NCI-H1105 treated with DMSO at 0.1 percent for 48 hours (cell line): ENCODE measurements at regions not wholly inside any gene's neighbourhood (a gene's known extent, or its start where the extent isn't known, plus 50 kb on each side); places are given as distances from the start of the nearest gene placed in this dataset.

Experiments
- DNase-seq: peaks from one replicate; lab custom pipeline; 2025; lab: John Stamatoyannopoulos, UW

DNA sequence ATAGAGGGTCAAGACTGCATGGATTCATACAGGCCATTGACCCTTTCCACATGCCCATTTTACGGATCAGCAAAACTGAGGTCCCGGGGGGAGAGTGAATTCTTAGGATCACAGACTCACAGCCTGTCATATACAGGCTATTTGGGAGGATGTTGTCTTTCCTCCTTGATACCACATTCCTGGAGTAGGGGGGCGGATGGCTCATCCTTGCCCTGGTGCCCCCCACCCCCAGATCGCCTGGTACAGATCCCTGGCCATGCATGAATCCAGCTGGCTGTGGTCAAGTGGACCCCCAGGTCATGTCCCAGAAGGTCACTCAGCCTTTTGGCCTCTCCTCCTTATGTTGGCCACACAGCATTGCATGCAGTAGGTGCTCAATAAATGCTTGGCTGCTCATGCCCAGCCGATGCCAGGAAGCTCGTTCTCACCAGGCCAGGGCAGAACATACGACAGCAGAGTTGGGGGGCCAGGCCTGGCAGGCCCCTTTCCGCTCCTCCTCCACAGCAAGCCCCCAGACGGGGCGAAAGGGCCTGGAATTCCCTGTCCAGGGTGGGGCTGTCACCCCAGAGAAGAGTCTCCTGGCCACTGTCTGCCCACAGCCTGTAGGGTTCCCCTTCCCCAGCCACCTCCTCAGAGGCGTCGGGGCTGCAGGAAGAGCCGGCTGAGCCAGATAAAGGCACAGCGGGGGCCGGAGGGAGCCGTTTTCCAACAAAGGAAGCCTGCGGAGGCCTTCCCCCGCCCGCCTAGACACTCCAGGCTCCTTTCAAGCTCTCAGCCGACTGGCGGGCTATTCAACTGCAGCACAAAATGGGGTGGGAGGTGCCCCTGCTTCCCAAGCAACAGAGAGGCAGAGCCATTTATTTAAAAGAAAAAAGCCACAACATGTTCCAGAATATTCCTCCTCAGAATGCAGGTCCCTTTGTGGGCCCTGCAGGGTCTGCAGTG is 215.7 kb upstream of the CIBAR2 start:
- DNase-seq: peak; percentile 67

DNA sequence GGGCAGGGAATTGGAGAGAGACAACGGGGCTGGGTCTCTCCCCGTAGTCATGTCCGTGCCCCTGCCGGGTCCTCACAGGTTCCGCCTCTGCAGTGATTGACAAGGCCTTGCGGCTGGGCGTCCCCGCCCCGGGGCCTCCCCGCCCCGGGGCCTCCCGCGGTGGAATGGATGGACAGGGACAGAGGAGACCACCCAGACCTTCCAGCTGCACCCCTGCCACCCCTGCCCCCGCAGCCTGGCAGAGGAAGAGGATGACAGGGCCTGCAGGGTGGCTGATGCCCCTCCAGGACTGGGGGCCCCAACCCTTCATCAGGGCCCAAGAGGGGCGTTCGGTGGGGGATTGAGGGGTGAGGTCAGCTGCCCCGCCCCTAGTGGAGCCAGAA is 216.4 kb upstream of the CIBAR2 start:
- peak; percentile 64 for DNase-seq

DNA sequence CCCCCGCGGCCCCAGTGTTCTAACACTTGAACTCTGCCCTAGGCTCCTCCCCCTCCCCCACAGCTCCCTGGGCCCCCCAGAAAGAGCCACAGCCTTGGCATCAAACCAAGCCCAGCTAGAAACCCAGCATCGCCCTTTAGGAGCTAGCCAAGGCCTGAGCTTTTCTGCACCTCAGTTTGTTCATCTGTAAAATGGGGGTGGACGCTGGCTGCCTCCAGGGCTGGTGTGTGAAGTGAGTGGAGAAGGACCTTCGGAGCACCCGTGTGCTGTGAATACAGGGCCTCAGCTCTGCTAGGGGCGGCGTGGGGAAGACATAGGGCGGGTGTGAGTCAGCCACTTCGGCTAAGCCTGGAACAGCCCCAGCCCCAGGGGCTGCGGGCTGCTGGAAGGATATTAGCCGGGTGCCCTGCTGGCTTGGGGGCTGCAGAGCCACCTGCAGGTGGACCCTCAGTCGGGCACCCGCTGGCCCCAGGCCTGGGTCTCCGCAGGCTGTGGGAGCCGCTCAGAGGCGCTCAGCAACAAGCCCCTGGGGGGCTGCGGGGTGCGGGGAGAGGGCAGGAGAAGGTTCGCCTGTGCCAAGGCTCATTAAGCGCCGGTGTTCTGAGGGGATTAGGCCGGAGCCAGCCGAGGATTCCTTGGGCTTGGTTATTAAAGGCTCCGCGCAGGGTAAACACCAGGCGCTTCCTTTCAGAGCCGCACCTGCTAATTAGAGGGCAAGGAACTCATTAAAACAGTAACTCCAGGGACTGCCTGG is 217.0 kb upstream of the CIBAR2 start:
- DNase-seq: peak; percentile 87

DNA sequence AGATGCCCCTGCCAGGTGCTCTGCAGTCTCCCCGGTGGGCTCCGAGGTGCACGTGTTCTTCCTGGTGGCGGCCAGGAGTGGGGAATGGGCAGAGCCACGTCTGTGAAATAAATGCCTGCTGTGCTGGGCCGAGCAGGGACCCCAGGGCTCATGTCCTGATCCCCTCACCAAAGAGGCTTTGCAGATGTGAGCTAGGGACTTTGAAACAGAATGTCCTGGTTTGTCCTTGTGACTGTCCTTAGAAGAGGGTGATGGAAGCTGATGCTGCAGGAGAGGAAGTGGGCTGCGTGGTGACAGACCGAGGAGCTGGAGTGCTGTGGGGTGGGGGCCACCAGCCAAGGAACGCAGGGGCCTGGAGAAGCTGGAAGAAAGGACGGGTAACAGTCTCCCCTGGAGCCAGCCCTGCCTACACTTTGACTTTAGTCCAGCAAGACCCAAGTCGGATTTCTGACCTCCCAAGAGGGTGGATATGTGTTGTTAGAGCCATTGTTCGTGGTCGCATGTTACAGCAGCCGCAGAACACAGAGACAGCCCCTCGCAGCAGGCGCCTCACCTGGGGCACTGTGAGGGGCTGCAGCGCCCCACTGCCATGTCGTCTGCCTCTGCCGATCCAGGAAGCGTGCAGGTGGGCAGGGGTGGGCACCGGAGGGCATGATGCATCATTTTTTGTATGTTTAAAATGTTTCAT is 217.9 kb upstream of the CIBAR2 start:
- peak; percentile 43 for DNase-seq

DNA sequence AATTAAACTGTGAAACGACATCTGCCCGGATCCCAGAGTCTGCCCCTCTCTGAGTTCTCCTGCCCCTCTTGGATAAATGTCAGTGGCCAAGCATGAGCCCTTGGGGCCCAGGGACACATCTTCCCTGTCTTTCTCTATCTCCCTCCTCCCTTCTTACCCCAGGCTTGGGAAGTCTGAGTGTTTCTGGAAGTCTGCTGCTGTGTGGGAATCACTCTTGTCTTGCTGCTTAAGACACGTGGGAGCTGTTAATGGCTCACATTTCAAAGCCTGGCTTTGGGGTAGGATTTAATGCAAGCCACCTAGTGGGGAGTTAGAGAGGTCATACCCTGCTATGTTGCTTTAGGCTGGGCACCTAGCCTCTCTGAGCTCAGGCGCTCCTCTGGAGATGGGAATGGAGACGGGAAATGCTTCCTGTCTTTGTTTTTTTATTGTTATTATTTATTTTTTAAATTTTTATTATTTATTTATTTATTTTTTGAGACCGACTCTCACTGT is 218.5 kb upstream of the CIBAR2 start:
- peak; percentile 14 for DNase-seq

DNA sequence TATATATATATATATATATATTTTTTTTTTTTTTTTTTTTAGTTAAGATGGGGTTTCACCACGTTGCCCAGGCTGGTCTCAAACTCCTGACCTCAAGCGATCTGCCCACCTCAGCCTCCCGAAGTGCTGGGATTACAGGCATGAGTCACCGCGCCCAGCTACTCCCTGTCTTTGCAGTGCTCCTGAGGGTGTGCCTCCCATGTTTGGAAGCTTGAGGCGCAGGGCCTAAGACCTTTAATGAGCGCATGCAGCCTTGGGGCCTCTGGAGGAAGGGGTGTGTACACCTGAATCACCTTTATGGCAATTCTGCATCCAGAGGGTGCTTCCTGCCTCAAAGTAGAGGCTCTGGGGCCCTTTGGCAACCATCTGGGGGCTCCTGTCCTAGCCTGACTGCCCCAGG is 219.4 kb upstream of the CIBAR2 start:
- no peak for DNase-seq

DNA sequence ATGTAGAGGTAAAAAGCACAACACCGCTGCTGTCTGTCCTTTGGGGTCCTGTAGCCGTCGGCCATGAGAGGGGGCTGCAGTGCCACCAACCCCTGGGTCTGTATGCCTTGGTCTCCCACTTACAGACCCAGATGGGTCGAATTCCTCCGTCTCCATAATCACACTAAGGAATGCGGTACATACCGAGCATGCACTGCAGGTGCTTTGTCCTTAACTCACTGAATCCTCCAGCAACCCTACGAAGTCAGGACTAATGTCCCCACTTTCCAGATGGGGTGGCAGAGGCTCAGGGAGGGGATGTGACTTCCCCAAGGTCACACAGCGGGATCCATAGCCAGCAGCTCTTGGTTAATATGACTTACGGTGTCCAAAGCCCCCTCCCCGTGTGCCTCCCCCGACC is 219.9 kb upstream of the CIBAR2 start:
- DNase-seq: no peak

DNA sequence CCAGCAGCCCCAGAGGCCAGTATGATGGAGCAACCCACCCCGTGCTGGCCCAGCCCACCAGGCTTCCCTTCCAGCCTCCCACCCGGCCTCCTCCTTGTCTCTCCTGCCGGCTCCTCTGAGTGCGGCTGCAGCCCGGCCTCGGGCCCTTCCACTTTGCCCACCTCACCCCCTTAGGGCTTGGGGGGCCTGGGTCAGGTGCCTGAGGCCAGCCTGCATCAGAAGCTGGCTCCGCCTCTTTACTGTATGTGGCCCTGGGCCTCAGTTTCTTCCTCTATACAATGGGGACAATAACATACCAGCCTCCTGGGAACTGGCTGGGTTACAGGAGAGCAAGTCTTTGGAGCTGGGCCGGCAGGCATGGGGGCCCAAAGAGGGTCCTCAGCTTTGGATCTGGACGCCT is 221.1 kb upstream of the CIBAR2 start:
- DNase-seq: no peak

DNA sequence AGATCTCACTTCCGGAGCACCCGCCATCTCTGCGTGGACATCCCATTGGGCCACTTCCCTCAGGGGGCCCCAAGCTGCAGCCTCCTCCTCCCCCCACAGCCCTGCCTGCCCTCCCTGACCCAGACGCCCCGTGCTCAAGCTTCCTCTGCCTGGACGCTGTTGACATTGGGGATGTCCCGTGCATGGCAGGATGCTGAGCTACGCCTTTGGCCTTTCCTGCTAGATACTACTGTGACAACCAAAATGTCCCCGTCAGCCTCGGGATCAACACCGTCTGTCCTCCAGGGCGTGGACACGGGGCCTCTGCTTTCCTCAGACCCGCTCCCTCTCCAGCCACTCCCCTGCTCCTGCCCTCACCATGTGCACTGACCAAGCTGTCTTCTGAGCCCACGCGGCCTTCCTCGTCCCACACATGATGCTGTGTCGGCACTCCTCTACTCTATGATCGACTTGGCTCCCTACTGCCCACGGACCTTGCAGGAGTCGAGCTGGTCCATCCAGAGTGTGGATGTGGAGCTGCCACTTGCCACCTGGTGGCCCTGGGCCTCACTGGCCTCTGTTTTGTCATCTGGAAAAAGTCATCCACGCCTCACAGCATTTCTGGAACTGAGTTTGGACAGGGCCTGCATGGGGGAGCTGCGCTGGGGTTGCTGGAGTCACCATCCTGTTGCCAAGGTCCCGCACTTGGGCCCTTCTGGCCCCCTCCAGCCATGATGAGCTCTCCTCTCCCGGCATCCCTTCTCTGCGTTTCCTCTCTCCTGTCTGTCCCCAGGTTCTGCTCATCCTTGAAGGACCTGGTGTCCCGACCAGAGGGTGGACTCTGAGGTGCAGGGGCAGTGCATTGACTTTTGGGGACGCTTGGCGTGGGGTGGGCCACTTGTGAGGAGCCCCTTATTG is 221.7 kb upstream of the CIBAR2 start:
- no peak for DNase-seq

DNA sequence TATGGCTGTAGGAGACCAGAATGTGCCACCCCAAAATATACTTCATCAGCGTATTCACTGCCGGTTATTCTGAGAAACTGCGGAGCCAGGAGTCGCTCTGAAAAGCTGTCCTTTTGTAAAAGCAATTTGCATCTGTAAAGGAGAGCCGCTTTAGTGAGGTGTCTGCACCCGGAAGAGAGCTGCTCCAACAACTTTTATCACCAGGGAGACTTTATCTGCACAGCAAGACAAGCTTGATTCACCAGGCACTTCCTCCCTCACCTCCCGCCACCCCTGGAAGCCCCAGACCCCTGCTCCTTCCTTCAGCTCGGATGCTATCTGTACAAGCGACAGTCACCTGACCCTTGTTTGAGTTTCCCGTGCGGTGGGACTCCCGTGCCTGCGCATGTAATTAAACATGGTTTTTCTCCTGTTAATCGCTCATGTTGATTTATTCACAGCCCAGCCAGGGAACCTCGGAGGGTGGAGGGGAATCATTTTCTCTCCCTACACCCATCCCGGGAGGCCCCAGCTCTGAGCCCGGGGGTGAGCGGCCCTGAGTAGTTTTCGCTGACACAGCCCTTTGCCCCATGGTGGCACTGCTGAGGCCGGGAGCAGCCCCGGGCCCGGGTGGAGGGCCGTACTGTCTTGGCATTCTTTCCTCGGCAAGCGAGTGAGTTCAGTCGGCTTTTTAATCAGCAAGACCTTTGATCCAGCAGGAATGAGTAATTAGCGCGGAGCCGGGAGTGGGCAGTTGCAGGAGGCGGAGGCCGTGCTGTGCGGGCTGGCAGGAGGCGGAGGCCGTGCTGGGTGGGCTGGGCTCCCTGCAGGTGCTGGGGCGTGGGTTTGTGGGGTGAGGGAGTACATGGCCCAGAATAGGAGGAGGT is 222.7 kb upstream of the CIBAR2 start:
- DNase-seq: no peak

DNA sequence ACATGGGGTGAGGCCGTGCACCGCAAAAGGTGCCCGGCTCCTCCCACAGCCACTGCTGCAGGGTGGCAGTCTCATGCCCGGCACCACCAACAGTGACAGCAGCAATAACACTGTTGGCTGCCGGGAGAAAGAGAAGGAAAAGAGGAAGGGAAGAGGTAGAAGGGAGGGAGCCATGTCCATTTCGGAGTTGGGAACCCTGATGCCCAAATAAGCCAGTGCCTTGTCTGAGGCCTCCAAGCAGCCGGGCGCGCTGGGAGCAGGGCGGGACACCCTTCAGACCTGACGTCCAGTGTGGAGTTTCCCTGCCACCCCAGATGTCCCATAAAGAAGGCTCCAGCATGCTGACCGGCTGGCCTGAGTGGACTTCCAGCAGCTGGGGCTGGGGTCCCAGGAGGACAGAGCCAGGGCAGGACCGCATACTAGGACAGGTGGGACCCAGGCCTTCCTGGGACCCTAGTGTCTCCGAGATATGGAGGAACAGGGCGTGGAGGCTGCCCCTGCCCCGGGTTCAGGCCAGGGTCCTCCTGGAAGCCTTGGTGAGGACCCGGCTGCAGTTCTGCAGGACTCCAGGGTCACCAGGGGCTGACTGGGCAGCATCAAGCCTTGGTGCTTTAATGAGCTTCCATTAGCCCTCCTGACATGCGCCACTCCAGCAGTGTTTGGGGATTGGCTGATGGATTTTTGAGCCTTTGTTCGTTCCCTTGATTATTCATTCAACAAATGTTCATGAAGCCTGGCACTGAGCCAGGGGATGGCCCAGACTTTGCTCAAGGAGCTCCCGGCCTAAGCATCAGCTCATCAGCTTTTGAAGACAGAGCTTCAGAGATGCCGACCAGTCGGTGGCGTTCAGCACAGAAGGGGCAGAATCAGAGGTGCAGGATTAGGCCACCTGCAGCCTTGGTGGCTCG is 223.6 kb upstream of the CIBAR2 start:
- no peak for DNase-seq

DNA sequence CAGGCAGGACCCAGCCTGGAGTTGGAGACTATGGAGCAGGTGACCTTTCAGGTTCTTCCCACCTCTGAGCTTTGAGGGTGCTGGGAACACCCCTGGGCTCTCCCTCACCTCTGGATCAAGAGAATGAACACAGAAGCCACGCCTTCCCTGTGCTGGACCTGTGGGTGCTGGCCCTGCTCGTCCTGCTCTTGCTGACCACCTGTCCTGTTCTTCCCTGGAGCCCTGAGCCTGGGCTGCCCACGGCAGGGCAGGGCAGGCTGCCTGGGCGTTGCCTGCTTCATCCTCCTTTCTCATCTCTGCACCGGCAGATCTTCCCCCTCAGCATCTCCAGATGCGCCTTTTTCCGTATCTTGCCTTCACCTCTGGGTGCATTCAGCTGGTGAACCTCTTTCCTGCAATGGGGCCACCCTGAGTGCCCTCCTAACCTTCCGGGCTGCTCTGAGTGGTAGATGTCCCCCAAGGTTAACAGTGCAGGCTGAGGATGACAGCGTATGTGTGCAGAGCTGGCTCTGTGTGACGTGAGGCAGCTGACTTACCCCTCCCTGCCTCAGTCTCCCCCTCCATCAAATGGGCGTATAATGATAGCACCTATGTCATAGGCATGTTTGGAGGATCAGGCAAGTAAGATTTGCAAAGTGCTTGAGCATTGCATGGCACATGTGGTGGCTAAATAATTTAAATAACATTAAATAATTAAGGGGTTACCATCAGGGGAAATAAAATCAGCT is 225.8 kb upstream of the CIBAR2 start:
- no peak for DNase-seq

DNA sequence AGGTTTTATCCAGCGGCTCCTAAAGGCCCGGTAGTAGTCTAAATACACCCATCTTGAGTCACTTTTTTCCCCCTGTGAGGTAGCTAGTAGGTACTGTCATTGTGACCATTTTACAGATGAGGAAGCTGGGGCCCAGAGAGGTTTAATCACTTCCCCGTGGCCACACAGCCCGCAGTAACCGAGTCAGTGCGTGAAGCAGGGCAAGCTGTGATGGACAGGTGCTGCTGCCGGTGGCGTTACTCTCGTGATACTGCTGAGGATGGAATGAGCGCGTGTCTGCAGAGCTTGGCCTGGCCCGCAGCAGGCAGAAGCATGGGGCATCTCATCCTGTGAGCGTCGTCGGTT is 226.3 kb upstream of the CIBAR2 start:
- DNase-seq: no peak

DNA sequence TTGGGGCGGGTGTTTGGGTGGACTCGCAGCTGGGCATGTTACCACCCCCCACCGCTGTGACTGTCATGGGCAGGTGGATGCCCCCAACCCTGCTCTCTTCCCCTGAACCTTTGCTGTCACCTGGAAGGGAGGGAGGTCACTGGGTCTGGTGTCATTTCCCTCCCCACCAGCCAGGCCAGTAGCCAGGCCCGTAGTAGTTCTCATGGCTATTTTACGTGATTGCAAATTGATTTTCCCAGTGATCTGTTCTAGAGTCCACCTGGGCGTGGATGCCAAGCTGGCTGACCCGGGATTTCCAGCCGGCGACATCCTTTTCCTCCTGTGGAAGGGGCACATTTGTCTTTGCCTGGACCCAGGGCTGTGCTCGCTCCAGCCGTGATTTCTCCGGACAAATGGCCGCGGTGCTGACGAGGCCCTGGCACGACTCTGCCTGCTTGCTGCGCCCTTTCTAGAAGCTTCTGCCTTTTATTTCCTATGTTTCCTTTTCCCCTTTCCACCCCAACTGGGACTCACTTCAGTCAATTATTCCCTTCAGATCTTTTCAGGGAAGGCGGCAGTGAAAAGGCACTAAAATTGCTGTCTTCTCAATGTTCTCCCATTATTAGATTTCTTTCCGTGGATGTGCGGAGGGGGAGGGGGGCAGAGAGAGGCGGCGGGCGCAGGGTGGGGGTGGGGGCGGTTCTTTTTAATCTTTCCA is 226.9 kb upstream of the CIBAR2 start:
- no peak for DNase-seq

DNA sequence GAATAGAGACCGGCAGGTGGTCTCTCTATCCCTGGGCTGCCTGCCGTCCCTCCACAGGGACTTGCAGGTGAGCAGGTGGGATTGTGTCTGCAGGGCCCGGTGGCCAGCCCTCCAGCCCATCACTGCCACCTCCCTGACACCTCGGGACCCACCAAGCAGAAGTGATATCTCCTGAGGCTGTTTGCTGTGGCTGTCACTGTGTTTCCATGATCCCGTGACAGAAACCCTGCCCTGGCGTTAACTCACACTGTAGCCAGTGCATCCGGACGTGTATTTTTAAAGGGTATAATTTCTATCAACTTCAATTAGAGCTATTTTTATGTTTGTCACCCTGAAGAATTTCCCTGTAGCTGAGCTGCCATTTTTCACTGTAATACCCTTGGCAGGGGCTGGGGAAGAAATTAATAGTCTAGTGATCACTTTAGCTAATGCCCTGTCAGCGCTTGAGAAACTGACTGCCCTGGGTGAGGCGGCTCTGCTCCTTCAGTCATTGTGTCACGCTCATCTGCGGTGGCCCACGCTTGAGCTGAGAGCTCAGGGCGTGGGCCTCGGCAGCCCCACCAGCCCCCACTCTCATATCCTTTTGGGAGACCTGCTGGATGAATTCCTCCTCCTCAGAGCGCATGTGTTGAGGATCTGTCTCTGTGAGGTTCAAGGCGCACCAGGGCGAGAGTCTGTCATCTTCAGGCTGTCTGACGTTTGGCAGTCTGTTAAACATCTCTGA is 229.9 kb upstream of the CIBAR2 start:
- DNase-seq: no peak

DNA sequence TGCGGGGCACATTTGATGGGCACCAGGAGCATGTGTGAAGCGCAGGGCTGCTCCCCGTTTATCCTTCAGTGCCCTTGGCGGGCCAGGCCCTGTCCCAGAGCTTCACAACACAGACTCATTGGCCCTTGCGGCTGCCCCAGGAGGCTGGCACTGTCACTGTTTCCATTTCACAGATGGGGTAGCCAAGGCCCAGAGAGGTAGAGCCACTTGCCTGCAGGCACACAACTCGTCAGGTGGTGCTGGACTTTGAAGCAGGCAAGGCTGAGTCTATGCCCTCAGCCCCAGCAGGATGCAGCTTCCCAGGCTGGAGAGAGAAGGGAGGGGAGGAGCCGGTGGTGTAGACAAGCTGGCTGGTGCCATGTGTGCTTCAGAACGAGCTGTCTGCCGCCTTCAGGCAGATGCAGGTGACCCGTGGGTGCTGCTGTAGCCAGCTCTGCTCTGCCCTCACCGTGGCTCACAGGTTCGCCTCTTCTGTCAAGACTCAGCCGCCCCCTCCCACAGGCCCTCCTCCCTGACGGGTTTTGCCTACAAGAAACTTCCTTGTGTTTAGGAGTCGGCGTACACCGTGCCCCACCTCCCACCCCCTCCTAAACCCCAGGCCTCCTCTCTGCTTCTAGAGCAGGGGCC is 232.3 kb upstream of the CIBAR2 start:
- no peak for DNase-seq

DNA sequence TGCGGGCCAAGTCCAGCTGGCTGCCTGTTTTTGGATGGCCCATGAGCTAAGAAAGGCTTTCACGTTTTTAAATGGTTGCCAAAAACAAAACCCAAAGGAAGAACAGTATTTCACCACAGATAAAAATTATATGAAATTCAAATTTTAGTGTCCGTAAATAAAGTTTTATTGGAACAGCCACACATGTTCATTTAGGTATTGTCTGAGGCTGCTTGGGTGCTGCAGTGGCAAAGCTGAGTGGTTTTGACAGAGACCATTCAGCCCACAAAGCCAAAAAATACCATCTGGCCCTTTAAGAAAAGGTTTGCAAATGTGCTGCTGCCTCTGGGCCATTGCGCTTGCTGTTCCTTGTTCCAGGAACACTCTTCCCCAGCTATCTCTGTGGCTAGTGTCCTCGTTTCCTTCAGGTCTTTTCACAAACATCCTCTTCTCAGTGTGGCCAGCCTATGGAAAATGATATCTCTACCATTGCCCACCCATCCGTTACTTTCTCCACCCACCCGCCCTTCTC is 232.9 kb upstream of the CIBAR2 start:
- no peak for DNase-seq
